NCI-H446 (cell line): ENCODE measurements at regions not wholly inside any gene's neighbourhood (a gene's known extent, or its start where the extent isn't known, plus 50 kb on each side); places are given as distances from the start of the nearest gene placed in this dataset.
"Not testable (repeated sequence)": the region's sequence is repeated elsewhere in the genome, so short reads cannot be mapped to it uniquely, and the experiment has no call there.

ENCODE experiments used
- DNase-seq, 2 experiments: peaks; one replicate each; lab custom pipeline; 2025; lab: John Stamatoyannopoulos, UW

- DNase-seq = no peak
These were observed 713.4 kb upstream of the VRK2 start for GRCh38 chr2:57333221-57333620.

GRCh38 chr2:57343391-57344006 is 703.1 kb upstream of the VRK2 start:
- DNase-seq = no peak

GRCh38 chr2:57368190-57368589 is 678.4 kb upstream of the VRK2 start:
- no peak for DNase-seq

- DNase-seq = no peak
These were observed 675.6 kb upstream of the VRK2 start for GRCh38 chr2:57370882-57371585.

GRCh38 chr2:57372237-57372984 is 674.2 kb upstream of the VRK2 start:
- DNase-seq = no peak

GRCh38 chr2:57373530-57373929 is 673.1 kb upstream of the VRK2 start:
- DNase-seq = no peak

- DNase-seq = peak in 1 of 2 experiments; percentile 8
These were observed 669.6 kb upstream of the VRK2 start for GRCh38 chr2:57376985-57377384.

GRCh38 chr2:57386305-57386704 is 660.3 kb upstream of the VRK2 start:
- no peak for DNase-seq

GRCh38 chr2:57396355-57397098 is 650.1 kb upstream of the VRK2 start:
- DNase-seq = no peak

- DNase-seq = no peak
These were observed 648.9 kb upstream of the VRK2 start for GRCh38 chr2:57397550-57398360.

GRCh38 chr2:57399057-57399456 is 647.5 kb upstream of the VRK2 start:
- DNase-seq = no peak

- no peak for DNase-seq
These were observed 644.5 kb upstream of the VRK2 start for GRCh38 chr2:57402096-57402495.

GRCh38 chr2:57402755-57403154 is 643.9 kb upstream of the VRK2 start:
- no peak for DNase-seq

GRCh38 chr2:57407772-57408201 is 638.8 kb upstream of the VRK2 start:
- DNase-seq = no peak

GRCh38 chr2:57408587-57408986 is 638.0 kb upstream of the VRK2 start:
- no peak for DNase-seq

- DNase-seq = no peak
These were observed 629.6 kb upstream of the VRK2 start for GRCh38 chr2:57417007-57417406.

GRCh38 chr2:57418859-57419346 is 627.7 kb upstream of the VRK2 start:
- DNase-seq = not testable (repeated sequence)

- DNase-seq = no peak
These were observed 616.8 kb upstream of the VRK2 start for GRCh38 chr2:57429831-57430230.

- DNase-seq = no peak
These were observed 614.1 kb upstream of the VRK2 start for GRCh38 chr2:57432528-57432927.

- DNase-seq = no peak
These were observed 612.2 kb upstream of the VRK2 start for GRCh38 chr2:57434441-57434840.

GRCh38 chr2:57434972-57435371 is 611.6 kb upstream of the VRK2 start:
- no peak for DNase-seq
